ENCODE measurements at regions not wholly inside any gene's neighbourhood (a gene's known extent, or its start where the extent isn't known, plus 50 kb on each side); places are given as distances from the start of the nearest gene placed in this dataset.

DNA sequence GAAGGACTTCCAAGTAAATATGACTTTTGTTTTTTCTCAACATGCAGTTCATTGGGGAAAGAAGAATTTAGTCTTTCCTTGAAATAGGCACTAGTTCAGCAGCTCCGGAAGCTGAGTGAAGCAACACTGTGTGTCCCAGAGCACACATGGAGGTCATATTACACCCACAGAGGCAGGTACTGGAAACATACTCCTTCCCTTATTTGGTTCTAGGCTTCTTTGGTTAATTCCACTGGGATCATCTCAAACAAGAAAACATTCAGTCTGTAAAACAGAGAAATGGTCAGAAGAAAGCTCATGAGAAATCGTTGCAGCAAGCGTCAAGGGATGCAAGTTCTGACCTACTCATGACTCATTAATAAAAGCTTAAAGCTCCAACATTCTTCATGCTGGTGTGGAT, 175.1 kb upstream of the PCSK5 start:
- Histone ChIP-seq H3K9me3 (ENCODE audit: control insufficient read depth, insufficient read depth, low read depth, low read length) (no peaks in the 10 kb centered on the region), H3K36me3 (ENCODE audit: control insufficient read depth, insufficient read depth, low read length) (no peaks in the 10 kb centered on the region), H3K4me1 (ENCODE audit: control insufficient read depth, insufficient read depth, low read length) (no peaks in the 10 kb centered on the region), H3K27ac (ENCODE audit: low read length) (no peak overlapping the region), H3K4me3 (ENCODE audit: low read depth in 2 of 2, low read length in 2 of 2) (no peak overlapping the region), H3K27me3 (ENCODE audit: control insufficient read depth, insufficient read depth, low read length) (no peaks in the 10 kb centered on the region)
- ATAC-seq (no peak), DNase-seq (ENCODE audit: low read depth, low spot score) (no peak)
- in situ Hi-C loops (cut with HindIII; ENCODE audit: low pct_unique_long_range_greater_than_20kb, low sequenced_read_pairs) = no loop called here
- no TSS peak for BruUV-seq (replicated peaks)
- intact Hi-C loops (cut with micrococcal nuclease; ENCODE audit: unreplicated experiment) = no loop called here
- ChIA-PET CTCF (no interaction called here), POLR2A (no interaction called here)
- TF ChIP-seq, protein P1, sequence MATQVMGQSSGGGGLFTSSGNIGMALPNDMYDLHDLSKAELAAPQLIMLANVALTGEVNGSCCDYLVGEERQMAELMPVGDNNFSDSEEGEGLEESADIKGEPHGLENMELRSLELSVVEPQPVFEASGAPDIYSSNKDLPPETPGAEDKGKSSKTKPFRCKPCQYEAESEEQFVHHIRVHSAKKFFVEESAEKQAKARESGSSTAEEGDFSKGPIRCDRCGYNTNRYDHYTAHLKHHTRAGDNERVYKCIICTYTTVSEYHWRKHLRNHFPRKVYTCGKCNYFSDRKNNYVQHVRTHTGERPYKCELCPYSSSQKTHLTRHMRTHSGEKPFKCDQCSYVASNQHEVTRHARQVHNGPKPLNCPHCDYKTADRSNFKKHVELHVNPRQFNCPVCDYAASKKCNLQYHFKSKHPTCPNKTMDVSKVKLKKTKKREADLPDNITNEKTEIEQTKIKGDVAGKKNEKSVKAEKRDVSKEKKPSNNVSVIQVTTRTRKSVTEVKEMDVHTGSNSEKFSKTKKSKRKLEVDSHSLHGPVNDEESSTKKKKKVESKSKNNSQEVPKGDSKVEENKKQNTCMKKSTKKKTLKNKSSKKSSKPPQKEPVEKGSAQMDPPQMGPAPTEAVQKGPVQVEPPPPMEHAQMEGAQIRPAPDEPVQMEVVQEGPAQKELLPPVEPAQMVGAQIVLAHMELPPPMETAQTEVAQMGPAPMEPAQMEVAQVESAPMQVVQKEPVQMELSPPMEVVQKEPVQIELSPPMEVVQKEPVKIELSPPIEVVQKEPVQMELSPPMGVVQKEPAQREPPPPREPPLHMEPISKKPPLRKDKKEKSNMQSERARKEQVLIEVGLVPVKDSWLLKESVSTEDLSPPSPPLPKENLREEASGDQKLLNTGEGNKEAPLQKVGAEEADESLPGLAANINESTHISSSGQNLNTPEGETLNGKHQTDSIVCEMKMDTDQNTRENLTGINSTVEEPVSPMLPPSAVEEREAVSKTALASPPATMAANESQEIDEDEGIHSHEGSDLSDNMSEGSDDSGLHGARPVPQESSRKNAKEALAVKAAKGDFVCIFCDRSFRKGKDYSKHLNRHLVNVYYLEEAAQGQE (IDR thresholded peaks at IDR 0.05; ENCODE audit: insufficient read depth in 1 of 2, low read depth in 2 of 2, low read length in 1 of 2) = no peak
- TF ChIP-seq POLR2AphosphoS5 (IDR thresholded peaks at IDR 0.05; ENCODE audit: low read depth, low read length) = no peak
- TF ChIP-seq SIN3A (IDR thresholded peaks at IDR 0.05; ENCODE audit: borderline replicate concordance, insufficient read depth, low read depth, low read length) = no peak

DNA sequence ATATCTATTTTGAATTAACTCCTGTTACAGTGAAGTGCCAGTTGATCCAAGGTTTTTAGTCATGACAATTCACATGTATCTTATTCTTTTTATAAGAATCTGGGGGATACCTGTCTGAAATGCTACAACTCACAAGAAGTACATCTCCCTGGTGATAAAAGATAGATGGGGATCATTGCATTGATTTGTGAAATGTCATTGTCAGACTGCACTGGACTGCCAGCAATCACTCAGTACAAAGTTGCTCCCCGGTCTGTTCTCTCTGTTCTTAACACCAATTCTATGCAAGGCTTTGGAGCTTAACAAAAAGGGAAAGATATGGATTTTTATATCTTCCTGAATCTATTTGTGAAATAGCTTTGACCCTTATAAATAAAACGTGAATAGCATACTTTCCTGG, 171.8 kb upstream of the PCSK5 start:
- CTCF ChIA-PET = no interaction called here
- Histone ChIP-seq H3K4me3 (ENCODE audit: low read depth in 2 of 2, low read length in 2 of 2) (no peak overlapping the region), H3K9me3 (ENCODE audit: control insufficient read depth, insufficient read depth, low read depth, low read length) (no peaks in the 10 kb centered on the region), H3K27ac (ENCODE audit: low read length) (no peak overlapping the region), H3K36me3 (ENCODE audit: control insufficient read depth, insufficient read depth, low read length) (no peaks in the 10 kb centered on the region; the same call in 1 of the 2 replicates), H3K4me1 (ENCODE audit: control insufficient read depth, insufficient read depth, low read length) (no peaks in the 10 kb centered on the region), H3K27me3 (ENCODE audit: control insufficient read depth, insufficient read depth, low read length) (no peaks in the 10 kb centered on the region)
- in situ Hi-C loops (cut with HindIII; ENCODE audit: low pct_unique_long_range_greater_than_20kb, low sequenced_read_pairs) (no loop called here), intact Hi-C loops (cut with micrococcal nuclease; ENCODE audit: unreplicated experiment) (no loop called here)
- BruUV-seq (replicated peaks) = no TSS peak
- DNase-seq (ENCODE audit: low read depth, low spot score) (no peak), ATAC-seq (no peak)
- TF ChIP-seq TCF7L2 (IDR thresholded peaks at IDR 0.05; ENCODE audit: low read depth, low read length) = no peak
- TF ChIP-seq, protein P1 (IDR thresholded peaks at IDR 0.05; ENCODE audit: insufficient read depth in 1 of 2, low read depth in 2 of 2, low read length in 1 of 2) = no peak
- TF ChIP-seq, protein P2, sequence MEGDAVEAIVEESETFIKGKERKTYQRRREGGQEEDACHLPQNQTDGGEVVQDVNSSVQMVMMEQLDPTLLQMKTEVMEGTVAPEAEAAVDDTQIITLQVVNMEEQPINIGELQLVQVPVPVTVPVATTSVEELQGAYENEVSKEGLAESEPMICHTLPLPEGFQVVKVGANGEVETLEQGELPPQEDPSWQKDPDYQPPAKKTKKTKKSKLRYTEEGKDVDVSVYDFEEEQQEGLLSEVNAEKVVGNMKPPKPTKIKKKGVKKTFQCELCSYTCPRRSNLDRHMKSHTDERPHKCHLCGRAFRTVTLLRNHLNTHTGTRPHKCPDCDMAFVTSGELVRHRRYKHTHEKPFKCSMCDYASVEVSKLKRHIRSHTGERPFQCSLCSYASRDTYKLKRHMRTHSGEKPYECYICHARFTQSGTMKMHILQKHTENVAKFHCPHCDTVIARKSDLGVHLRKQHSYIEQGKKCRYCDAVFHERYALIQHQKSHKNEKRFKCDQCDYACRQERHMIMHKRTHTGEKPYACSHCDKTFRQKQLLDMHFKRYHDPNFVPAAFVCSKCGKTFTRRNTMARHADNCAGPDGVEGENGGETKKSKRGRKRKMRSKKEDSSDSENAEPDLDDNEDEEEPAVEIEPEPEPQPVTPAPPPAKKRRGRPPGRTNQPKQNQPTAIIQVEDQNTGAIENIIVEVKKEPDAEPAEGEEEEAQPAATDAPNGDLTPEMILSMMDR (IDR thresholded peaks at IDR 0.05) = no peak
- no peak for TF ChIP-seq POLR2AphosphoS5 (IDR thresholded peaks at IDR 0.05; ENCODE audit: low read depth, low read length)
- TF ChIP-seq SIN3A (IDR thresholded peaks at IDR 0.05; ENCODE audit: borderline replicate concordance, insufficient read depth, low read depth, low read length) = no peak
- POLR2A ChIA-PET = interaction anchor here (0.7 kb wide), 1 partner anchor 269 kb away, joined by 3 read pairs; no protein-coding TSS in a partner anchor
